HG03108 (cell line): ENCODE measurements at regions not wholly inside any gene's neighbourhood (a gene's known extent, or its start where the extent isn't known, plus 50 kb on each side); places are given as distances from the start of the nearest gene placed in this dataset.

Experiments used
- ATAC-seq: cut with Tn5 transposase; IDR thresholded peaks from one replicate; pipeline ENCODE4 v1.9.1; 2021; ENCODE audit warnings: moderate library complexity; ENCODE audit not compliant: unreplicated experiment

GRCh38 chr18:56188529-56189275, 449.7 kb downstream of the TXNL1 start:
- ATAC-seq: no peak

GRCh38 chr18:56186319-56186718, 452.1 kb downstream of the TXNL1 start:
- no peak for ATAC-seq

- ATAC-seq: no peak
These were observed 453.3 kb downstream of the TXNL1 start for GRCh38 chr18:56185126-56185525.

- ATAC-seq: no peak
These were observed 461.6 kb downstream of the TXNL1 start for GRCh38 chr18:56176751-56177150.

- ATAC-seq: no peak
These were observed 462.9 kb downstream of the TXNL1 start for GRCh38 chr18:56175330-56176001.

GRCh38 chr18:56173542-56174220, 464.7 kb downstream of the TXNL1 start:
- ATAC-seq: no peak

GRCh38 chr18:56172527-56172926, 465.9 kb downstream of the TXNL1 start:
- ATAC-seq: no peak

GRCh38 chr18:56171848-56172247, 466.5 kb downstream of the TXNL1 start:
- ATAC-seq: no peak

- ATAC-seq: no peak
These were observed 470.2 kb downstream of the TXNL1 start for GRCh38 chr18:56168049-56168781.

GRCh38 chr18:56167366-56167765, 471.0 kb downstream of the TXNL1 start:
- ATAC-seq: no peak

GRCh38 chr18:56166914-56167313, 471.5 kb downstream of the TXNL1 start:
- ATAC-seq: no peak

- no peak for ATAC-seq
These were observed 472.6 kb downstream of the TXNL1 start for GRCh38 chr18:56165601-56166355.

- ATAC-seq: no peak
These were observed 475.8 kb downstream of the TXNL1 start for GRCh38 chr18:56162311-56163265.

GRCh38 chr18:56161566-56162260, 476.7 kb downstream of the TXNL1 start:
- no peak for ATAC-seq

- no peak for ATAC-seq
These were observed 479.7 kb downstream of the TXNL1 start for GRCh38 chr18:56158676-56159075.

- ATAC-seq: no peak
These were observed 480.9 kb downstream of the TXNL1 start for GRCh38 chr18:56157541-56157940.

- no peak for ATAC-seq
These were observed 485.7 kb downstream of the TXNL1 start for GRCh38 chr18:56152551-56153310.

GRCh38 chr18:56148373-56148772, 490.0 kb downstream of the TXNL1 start:
- no peak for ATAC-seq
